Effector CD8-positive, alpha-beta T cell (primary cell): ENCODE measurements at regions not wholly inside any gene's neighbourhood (a gene's known extent, or its start where the extent isn't known, plus 50 kb on each side); places are given as distances from the start of the nearest gene placed in this dataset.
"Not testable (repeated sequence)": the region's sequence is repeated elsewhere in the genome, so short reads cannot be mapped to it uniquely, and the experiment has no call there.

Source experiments
- DNase-seq: peaks from one replicate; lab custom pipeline; 2025; lab: John Stamatoyannopoulos, UW

DNA sequence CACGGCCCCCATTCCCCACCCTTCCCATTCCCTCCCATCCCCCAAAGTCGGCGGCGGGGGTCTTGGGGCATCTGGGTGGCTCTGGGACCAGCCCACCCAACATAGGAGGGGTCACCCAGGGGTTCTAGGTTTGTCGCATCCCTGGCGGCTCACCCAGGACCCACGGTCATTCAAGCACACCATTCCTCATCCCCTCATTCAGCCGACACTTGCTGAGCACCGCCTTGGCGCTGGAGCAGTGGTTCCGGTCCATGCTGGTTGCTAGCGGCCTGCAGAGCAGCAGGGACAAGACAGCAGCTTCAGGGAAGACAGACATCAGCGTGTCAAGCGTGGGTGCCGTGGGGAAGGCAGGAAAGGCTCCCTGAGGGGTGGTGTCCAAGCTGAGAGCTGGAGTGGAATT is 50.5 kb upstream of the OTOS start:
- DNase-seq, result no peak

- DNase-seq, result no peak
Measured at GRCh38 chr2:240192661-240193060, 52.2 kb upstream of the OTOS start.

DNA sequence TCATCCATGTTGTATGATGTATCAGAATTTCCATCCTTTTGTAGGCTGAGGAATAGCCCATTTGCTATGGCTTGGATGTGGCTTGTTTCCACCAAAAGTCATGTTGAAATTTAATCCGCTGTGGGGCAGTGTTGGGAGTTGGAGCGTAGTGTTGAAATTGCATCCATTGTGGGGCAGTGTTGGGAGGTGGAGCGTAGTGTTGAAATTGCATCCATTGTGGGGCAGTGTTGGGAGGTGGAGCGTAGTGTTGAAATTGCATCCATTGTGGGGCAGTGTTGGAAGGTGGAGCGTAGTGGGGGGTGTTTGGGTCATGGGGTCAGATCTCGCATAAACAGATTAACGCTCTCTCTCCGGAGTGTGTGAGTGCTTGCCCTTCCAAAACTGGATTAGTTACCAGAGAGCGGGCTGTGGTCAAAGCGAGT is 53.9 kb upstream of the OTOS start:
- not testable (repeated sequence) for DNase-seq

DNA sequence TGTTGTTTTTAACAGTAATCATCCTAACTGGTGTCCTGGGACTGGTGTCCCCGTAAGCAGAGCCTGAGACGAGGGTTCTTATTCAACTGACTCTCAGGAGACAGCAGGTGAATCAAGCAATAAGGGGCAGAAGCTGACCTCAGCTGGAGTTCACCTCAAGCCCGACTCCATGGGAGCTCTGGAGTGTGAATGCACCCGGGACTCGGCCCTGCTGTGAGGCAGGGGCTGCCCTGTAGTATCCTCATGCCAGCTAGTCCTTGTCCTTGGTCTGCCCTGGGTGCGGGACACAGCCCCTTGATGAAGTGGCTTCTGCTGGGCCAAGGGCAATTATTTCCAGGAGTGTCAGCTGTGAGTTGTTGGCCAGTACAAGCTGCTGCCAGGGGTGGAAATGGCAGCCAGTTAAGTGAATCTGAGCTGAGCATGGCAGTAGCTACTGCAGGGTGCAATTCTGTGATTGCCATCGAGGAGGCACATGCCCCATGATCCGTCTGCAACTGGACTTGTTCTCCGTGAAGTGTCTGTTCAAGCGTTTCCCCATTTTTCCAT is 54.9 kb upstream of the OTOS start:
- no peak for DNase-seq

GRCh38 chr2:240196716-240197461 is 56.4 kb upstream of the OTOS start:
- no peak for DNase-seq

DNA sequence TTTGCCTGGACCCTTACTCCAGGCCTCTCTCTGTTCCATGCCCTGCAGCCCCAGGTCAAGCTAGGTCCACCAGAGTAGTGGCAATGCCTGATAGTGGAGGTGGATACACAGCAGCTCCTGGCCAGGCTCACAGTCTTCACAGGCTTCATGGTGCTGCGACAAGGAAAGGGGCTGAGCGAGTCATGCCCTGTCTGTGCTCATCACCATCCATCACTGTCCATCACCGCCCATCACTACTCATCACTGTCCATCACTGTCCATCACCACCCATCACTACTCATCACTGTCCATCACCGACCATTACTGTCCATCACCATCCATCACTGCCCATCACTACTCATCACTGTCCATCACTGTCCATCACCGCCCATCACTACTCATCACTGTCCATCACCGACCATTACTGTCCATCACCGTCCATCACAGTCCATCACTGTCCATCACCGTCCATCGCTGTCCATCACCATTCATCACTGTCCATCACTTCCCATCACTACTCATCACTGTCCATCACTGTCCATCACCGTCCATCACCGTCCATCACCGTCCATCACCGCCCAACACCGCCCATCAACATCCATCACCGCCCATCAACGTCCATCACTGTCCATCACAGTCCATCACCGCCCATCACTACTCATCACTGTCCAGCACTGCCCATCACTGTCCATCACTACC is 57.1 kb upstream of the OTOS start:
- DNase-seq, result no peak

DNA sequence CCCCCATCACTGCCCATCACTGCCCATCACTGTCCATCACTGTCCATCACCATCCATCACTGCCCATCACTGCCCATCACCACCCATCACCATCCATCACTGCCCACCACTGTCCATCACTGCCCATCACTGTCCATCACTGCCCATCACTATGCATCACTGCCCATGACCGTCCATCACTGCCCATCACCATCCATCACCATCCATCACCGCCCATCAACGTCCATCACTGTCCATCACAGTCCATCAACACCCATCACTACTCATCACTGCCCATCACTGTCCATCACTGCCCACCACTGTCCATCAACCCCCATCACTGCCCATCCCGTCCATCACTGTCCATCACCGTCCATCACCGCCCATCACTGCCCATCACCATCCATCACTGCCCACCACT is 57.8 kb upstream of the OTOS start:
- no peak for DNase-seq

DNA sequence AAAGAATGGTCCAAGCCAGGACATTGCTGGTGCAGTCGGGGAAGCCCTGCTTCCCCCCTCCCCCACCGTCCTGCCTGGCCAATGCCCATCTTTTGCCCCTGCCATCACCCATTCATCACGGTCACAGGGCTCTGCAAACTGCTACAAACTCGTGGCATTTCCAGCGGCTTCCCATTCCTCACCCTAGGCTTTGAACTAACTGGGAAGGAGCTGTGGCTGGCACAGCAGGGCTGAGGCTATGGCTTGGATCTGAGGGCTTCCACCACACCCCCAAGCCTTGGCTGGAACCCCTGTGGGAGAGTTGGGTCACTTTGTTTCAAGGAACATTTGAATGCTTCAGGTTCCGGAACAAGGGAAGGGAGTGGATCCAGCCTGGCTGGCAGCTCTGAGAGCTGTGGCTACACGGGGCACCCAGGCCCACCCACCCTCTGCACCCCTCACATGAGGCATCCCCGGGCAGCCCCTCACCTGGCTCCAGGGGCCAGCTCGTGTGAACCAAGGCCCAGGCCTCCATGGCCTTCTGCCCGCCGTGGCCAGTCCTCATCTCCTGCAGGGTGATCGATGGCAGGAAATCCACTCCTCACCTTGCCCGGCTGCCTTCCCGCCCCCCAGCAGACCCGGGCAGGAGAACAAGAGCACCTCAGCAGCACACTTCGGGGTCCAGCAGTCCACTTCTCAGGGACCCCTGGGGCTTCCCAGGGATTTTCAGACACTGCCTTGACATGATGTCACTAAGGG is 58.8 kb upstream of the OTOS start:
- DNase-seq, result no peak

DNA sequence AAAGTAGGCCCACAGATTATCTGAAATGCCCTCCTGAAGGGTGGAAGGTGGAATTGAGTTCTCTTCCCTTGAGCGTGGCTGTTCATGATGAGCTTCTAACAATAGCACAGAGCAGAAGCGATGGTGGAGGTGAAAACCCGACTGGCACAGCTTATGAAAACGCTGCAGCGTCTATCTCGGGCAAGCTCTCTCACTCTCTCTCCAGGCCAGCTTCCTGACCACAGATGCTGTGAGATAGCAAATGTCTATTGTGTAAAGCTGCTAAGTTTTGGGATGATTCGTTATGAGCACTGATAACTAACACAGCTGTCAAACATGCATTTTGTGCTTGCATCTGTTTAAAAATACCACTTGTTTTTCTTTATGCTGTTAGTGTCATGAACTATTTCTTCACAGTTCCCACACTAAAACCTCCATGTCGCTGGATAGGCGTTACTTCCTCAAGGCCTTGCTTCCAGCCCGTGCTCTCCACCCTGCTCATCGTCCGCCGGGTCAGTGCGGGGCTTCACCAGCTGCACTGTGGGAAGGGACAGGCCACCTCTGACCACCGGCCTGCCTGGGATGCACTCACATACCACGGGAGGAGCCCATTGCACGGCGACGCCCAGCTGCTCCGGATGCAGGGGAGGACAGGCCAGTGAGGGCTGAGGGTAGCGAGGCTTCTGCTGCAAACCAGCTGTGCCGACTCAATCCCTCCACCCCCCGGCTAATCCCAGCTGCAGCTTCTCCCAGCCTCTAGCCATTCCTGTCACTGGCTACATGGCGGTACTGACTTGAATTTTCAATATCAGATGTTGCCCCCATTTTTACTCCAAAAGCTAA is 60.0 kb upstream of the OTOS start:
- DNase-seq, result no peak

GRCh38 chr2:240201866-240202265 is 61.4 kb upstream of the OTOS start:
- no peak for DNase-seq

- DNase-seq, result no peak
Measured at GRCh38 chr2:240202586-240202985, 62.1 kb upstream of the OTOS start.

DNA sequence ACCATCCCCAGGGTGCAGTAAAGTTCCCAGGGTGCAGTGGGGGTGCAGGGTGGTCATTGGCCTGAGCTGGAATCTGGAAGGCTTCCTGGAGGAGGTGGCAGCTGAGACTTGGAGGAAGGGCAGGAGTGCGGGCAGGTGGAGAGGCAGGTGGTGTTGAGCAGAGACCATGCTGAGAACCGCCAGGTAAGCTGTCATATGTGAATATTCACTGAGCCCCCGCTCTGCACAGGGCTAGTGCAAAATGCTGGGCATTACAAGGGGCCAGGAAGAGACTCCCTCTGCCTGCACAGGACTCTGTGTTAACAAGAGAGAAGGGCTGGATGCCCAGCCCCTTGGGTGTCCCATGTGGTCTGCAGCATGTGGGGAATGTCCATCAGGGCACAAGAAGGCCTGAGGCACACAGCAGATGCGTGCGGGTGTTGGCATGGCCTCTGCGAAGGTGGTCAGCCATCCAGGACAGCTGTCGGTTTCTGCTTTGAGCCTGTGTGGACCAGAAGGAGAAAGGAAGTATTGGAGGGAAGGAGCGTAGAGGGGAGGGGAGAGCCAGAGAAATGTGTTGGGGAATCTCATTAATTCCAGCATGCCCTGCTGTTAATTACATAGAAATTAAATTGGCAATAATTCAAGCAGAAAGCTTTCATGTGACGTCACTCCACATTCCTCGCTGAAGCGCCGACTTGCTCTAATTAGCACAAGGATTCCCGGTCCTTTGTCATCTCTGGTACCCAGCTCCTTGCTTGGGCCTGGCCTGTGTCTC is 62.8 kb upstream of the OTOS start:
- DNase-seq, result no peak

DNA sequence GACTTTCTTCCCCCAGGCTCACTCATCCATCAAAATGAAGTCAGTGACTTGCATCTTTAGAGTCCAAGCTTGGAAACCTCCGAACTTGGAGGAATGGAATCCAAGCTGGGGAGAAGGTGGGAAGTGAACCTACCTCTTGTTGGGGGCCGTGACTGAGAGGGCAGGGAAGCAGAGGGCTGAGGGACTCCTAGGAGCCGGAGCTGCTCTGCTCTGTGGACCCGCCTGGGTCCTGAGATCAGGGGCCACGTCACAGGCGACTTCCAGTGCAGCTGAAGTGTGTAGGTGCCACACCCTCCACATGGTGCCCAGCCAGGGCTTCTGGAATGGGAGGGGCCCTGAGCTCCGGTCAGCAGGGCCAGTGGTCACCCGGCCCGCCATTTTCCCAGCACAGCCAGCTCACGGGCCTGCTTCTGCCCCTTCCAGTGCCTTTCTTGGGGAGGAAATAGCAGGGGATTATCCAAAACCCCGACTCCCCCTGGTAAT is 63.4 kb upstream of the OTOS start:
- DNase-seq, result no peak

DNA sequence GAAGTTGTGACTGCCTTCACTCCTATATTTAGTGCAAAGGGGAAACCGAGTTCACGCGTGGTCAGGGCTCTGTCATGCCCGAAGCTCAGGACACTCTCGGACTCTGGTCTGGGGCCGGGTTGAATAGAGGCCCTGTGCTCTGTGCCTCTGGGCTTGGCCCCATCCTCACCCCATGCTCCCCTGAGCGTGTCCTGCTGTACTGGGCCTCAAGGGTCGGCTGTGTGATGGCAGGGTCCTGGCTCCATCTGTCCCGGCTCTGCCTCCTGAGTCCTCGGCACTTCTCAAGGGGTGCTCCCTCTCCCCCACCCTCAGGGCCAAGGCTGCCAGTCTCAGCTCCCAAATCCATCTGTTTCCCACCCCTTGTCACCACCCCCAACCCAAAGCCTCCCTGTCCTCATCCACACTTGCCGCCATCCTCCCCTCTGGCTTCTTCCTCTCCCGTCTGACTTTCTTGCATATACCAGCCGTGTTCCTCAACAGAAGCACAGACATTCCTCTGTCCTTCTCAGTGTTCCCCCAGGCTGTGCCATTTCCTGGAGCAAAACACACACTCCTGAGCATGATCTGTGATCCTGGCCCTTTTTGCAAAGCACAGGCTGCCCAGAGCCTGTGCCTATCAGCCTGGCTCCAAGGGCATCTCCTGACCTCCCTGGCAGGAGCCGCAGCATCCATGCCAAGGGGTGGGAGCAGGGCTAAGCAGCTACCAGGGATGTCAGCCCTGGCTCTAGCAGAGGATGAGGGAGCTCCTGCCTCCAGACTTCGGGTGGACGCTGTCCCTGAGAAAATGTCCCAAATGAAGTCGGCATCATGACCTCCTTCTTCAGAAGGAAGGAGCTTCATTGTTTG is 64.2 kb upstream of the OTOS start:
- DNase-seq, result no peak

- no peak for DNase-seq
Measured at GRCh38 chr2:240205348-240205747, 64.9 kb upstream of the OTOS start.

- no peak for DNase-seq
Measured at GRCh38 chr2:240205772-240206171, 65.3 kb upstream of the OTOS start.

- no peak for DNase-seq
Measured at GRCh38 chr2:240206630-240207029, 66.2 kb upstream of the OTOS start.

- DNase-seq, result no peak
Measured at GRCh38 chr2:240207661-240208060, 67.2 kb upstream of the OTOS start.

GRCh38 chr2:240208096-240208495 is 67.6 kb upstream of the OTOS start:
- DNase-seq, result no peak

DNA sequence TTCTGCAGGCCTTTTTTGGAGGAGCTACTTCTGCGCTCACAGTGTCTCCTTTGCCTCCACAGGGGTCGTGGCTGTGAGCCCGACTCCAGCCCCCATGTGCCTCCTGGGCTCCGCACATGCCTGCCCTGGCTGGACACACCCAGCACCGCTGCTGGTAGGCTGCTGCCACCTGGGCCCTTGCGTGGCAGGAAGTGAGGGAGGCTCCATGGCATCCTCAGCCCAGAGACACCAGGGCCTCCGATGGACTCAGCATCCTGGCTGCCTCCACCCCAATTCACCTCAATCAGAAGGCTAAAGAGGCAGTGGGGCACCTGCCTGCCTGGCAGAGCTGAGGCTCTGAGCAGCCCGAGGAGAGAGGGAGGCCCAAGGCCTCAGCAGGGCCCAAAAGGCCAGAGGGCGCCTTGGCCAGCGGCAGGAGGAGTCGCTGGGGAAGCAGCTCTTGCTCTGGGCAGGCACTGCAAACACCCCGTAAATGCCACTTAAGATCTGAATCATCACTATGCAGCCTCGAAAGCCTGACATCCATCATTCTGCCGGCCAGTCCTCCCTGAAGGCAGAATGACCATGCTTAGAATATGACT is 68.3 kb upstream of the OTOS start:
- no peak for DNase-seq
